HEK293 (cell line): ENCODE measurements at regions not wholly inside any gene's neighbourhood (a gene's known extent, or its start where the extent isn't known, plus 50 kb on each side); places are given as distances from the start of the nearest gene placed in this dataset.

ENCODE experiments used
- CTCF ChIA-PET: fragments of 350-600 bp; formaldehyde crosslinking; extraction: SDS; loops from one replicate; lab custom pipeline; 2021; ENCODE audit warnings: antibody characterized with exemption; lab: Yijun Ruan, JAX
- POLR2A ChIA-PET: fragments of 300-600 bp; formaldehyde crosslinking; extraction: SDS; loops from one replicate; lab custom pipeline; 2020; ENCODE audit warnings: antibody characterized with exemption, inconsistent platforms; lab: Yijun Ruan, JAX
- H3K27ac ChIP-seq: fragments of 200-500 bp; sonication (Bioruptor generic); 2 replicates; pipeline ENCODE4 v1.5.1; 2014; ENCODE audit warnings: low read depth, low read length, control low read depth, inconsistent platforms; ENCODE audit errors: extremely low read depth
- H3K36me3 ChIP-seq, 2 experiments: fragments of 200-500 bp in 1 of 2; sonication (Bioruptor generic) in 1 of 2; 1 replicate in 1 of 2; 2 replicates in 1 of 2; pipeline ENCODE4 v1.5.1; 2014 to 2017; ENCODE audit warnings: inconsistent platforms in 2 of 2, low read length in 2 of 2; ENCODE audit not compliant: control insufficient read depth in 2 of 2, insufficient read depth in 1 of 2
- H3K4me1 ChIP-seq: fragments of 200-500 bp; sonication (Bioruptor generic); 2 replicates; pipeline ENCODE4 v1.5.1; 2014; ENCODE audit warnings: mild to moderate bottlenecking, low read length, inconsistent platforms; ENCODE audit not compliant: control insufficient read depth, insufficient read depth
- H3K4me3 ChIP-seq: 2 replicates; pipeline ENCODE4 v1.5.1; 2011; ENCODE audit warnings: low read depth, mild to moderate bottlenecking, control low read depth, low read length, moderate library complexity
- H3K9me3 ChIP-seq: fragments of 200-500 bp; sonication (Bioruptor generic); 2 replicates; pipeline ENCODE4 v1.5.1; 2014; ENCODE audit warnings: low read depth, low read length, inconsistent platforms; ENCODE audit not compliant: control insufficient read depth, insufficient read depth
- HOXD13 ChIP-seq: sonication (generic); formaldehyde crosslinking; IDR thresholded peaks from 2 replicates; pipeline ENCODE4 v1.8.0; 2022; ENCODE audit warnings: missing genetic modification reagents, borderline replicate concordance
- INSM2 ChIP-seq: fragments of 450-650 bp; formaldehyde crosslinking; IDR thresholded peaks from 2 replicates; pipeline ENCODE4 v1.5.1; 2016; ENCODE audit warnings: missing biosample characterization, missing genetic modification characterization
- KLF7 ChIP-seq: fragments of 450-650 bp; formaldehyde crosslinking; IDR thresholded peaks from 2 replicates; pipeline ENCODE4 v1.5.1; 2016; ENCODE audit warnings: missing biosample characterization, missing genetic modification characterization, borderline replicate concordance
- PRDM2 ChIP-seq: fragments of 450-650 bp; formaldehyde crosslinking; IDR thresholded peaks from 2 replicates; pipeline ENCODE4 v1.5.1; 2016; ENCODE audit warnings: missing biosample characterization, missing genetic modification characterization, borderline replicate concordance
- ZBTB49 ChIP-seq: fragments of 450-650 bp; formaldehyde crosslinking; IDR thresholded peaks from 2 replicates; pipeline ENCODE4 v1.5.1; 2016; ENCODE audit warnings: missing biosample characterization, missing genetic modification characterization, low read depth
- ZFP37 ChIP-seq: fragments of 450-650 bp; formaldehyde crosslinking; IDR thresholded peaks from 2 replicates; pipeline ENCODE4 v1.5.1; 2016; ENCODE audit warnings: missing biosample characterization, missing genetic modification characterization
- ZFP69B ChIP-seq: fragments of 450-650 bp; formaldehyde crosslinking; IDR thresholded peaks from 2 replicates; pipeline ENCODE4 v1.5.1; 2016; ENCODE audit warnings: missing biosample characterization, missing genetic modification characterization
- ZNF114 ChIP-seq: fragments of 450-650 bp; formaldehyde crosslinking; IDR thresholded peaks from 2 replicates; pipeline ENCODE4 v1.5.0; 2017; ENCODE audit warnings: missing biosample characterization, missing genetic modification characterization
- ZNF221 ChIP-seq: fragments of 450-650 bp; formaldehyde crosslinking; IDR thresholded peaks from 2 replicates; pipeline ENCODE4 v1.5.1; 2017; ENCODE audit warnings: missing biosample characterization, missing genetic modification characterization, borderline replicate concordance
- ZNF23 ChIP-seq: fragments of 450-650 bp; formaldehyde crosslinking; IDR thresholded peaks from 2 replicates; pipeline ENCODE4 v1.5.1; 2016; ENCODE audit warnings: missing biosample characterization, missing genetic modification characterization, borderline replicate concordance
- ZNF292 ChIP-seq: fragments of 450-650 bp; formaldehyde crosslinking; IDR thresholded peaks from 2 replicates; pipeline ENCODE4 v1.5.1; 2016; ENCODE audit warnings: low read depth, missing biosample characterization, missing genetic modification characterization, borderline replicate concordance
- ZNF335 ChIP-seq: fragments of 450-650 bp; formaldehyde crosslinking; conservative IDR thresholded peaks from 2 replicates; pipeline ENCODE4 v1.5.1; 2016; ENCODE audit warnings: missing biosample characterization, missing genetic modification characterization
- ZNF391 ChIP-seq: fragments of 450-650 bp; formaldehyde crosslinking; IDR thresholded peaks from 2 replicates; pipeline ENCODE4 v1.5.1; 2016; ENCODE audit warnings: low read depth, missing biosample characterization, missing genetic modification characterization, borderline replicate concordance
- ZNF549 ChIP-seq: fragments of 450-650 bp; IDR thresholded peaks from 2 replicates; pipeline ENCODE4 v1.5.1; 2018; ENCODE audit warnings: missing biosample characterization, missing genetic modification characterization, mild to moderate bottlenecking, inconsistent platforms, moderate library complexity
- ZNF560 ChIP-seq: fragments of 450-650 bp; formaldehyde crosslinking; IDR thresholded peaks from 2 replicates; pipeline ENCODE4 v1.5.1; 2017; ENCODE audit warnings: missing biosample characterization, missing genetic modification characterization, borderline replicate concordance
- ZNF561 ChIP-seq: fragments of 450-650 bp; IDR thresholded peaks from 2 replicates; pipeline ENCODE4 v1.5.1; 2018; ENCODE audit warnings: missing biosample characterization, missing genetic modification characterization, borderline replicate concordance
- ZNF600 ChIP-seq: fragments of 450-650 bp; formaldehyde crosslinking; IDR thresholded peaks from 2 replicates; pipeline ENCODE4 v1.5.1; 2016; ENCODE audit warnings: missing biosample characterization, missing genetic modification characterization
- ZNF624 ChIP-seq: fragments of 450-650 bp; formaldehyde crosslinking; IDR thresholded peaks from 2 replicates; pipeline ENCODE4 v1.5.1; 2017; ENCODE audit warnings: missing biosample characterization, missing genetic modification characterization
- ZNF776 ChIP-seq: fragments of 450-650 bp; formaldehyde crosslinking; IDR thresholded peaks from 2 replicates; pipeline ENCODE4 v1.5.0; 2017; ENCODE audit warnings: missing biosample characterization, missing genetic modification characterization, borderline replicate concordance
- ZNF792 ChIP-seq: fragments of 450-650 bp; formaldehyde crosslinking; IDR thresholded peaks from 2 replicates; pipeline ENCODE4 v1.5.1; 2016; ENCODE audit warnings: missing biosample characterization, missing genetic modification characterization
- ZSCAN16 ChIP-seq: fragments of 450-650 bp; formaldehyde crosslinking; IDR thresholded peaks from 2 replicates; pipeline ENCODE4 v1.5.1; 2016; ENCODE audit warnings: missing biosample characterization, missing genetic modification characterization
- TF ChIP-seq, protein P1 (sequence below): IDR thresholded peaks from 2 replicates; pipeline ENCODE4 v1.6.1; 2011; ENCODE audit warnings: mild to moderate bottlenecking, low read depth, low read length, borderline replicate concordance
- TF ChIP-seq, protein P2 (sequence below): fragments of 450-650 bp; formaldehyde crosslinking; optimal IDR thresholded peaks from 2 replicates; pipeline ENCODE3; 2016; ENCODE audit warnings: missing biosample characterization, mild to moderate bottlenecking, missing genetic modification characterization

DNA sequence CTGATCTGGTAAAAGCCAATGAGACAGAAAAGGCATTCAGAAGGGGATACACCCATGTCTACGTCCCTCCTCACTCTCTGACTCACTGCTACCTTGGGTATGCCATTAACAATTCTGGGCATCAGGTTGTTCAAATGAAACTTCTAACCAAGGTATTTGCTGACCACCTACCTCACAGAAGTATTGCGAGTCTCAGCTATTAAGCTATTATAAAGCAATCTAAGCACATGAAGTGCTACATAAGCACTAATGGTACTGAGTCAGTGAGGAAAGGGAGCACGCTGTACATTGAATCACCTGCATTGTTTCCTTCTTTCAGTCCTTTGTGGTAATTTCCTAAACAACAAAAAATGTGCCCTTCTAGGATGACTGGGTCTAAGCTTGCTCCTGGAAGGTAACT is 62.8 kb upstream of the CCDC91 start:
- ChIA-PET POLR2A (no interaction called here), CTCF (no interaction called here)
- H3K36me3 ChIP-seq = no peaks in the 10 kb centered on the region
- H3K9me3 ChIP-seq = no peaks in the 10 kb centered on the region
- no peak overlapping the region for H3K27ac ChIP-seq
- TF ChIP-seq, protein P1, sequence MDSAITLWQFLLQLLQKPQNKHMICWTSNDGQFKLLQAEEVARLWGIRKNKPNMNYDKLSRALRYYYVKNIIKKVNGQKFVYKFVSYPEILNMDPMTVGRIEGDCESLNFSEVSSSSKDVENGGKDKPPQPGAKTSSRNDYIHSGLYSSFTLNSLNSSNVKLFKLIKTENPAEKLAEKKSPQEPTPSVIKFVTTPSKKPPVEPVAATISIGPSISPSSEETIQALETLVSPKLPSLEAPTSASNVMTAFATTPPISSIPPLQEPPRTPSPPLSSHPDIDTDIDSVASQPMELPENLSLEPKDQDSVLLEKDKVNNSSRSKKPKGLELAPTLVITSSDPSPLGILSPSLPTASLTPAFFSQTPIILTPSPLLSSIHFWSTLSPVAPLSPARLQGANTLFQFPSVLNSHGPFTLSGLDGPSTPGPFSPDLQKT = no peak
- TF ChIP-seq ZNF600 (tag by site-specific recombination) = no peak
- TF ChIP-seq ZNF221 (tag by site-specific recombination) = no peak
- TF ChIP-seq ZBTB49 (tag by site-specific recombination) = no peak
- TF ChIP-seq ZNF391 (tag by site-specific recombination) = no peak
- TF ChIP-seq ZSCAN16 (tag by site-specific recombination) = no peak
- no peak for TF ChIP-seq ZNF23 (tag by site-specific recombination)
- TF ChIP-seq ZFP37 (tag by site-specific recombination) = no peak
- TF ChIP-seq ZNF335 = no peak
- TF ChIP-seq, protein P2, sequence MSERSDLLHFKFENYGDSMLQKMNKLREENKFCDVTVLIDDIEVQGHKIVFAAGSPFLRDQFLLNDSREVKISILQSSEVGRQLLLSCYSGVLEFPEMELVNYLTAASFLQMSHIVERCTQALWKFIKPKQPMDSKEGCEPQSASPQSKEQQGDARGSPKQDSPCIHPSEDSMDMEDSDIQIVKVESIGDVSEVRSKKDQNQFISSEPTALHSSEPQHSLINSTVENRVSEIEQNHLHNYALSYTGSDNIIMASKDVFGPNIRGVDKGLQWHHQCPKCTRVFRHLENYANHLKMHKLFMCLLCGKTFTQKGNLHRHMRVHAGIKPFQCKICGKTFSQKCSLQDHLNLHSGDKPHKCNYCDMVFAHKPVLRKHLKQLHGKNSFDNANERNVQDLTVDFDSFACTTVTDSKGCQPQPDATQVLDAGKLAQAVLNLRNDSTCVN = no peak
- no peak for TF ChIP-seq ZNF292 (tag by site-specific recombination)
- no peak for TF ChIP-seq ZNF561
- no peak for TF ChIP-seq ZNF114
- TF ChIP-seq HOXD13 (CRISPR knock-in tag) = no peak
- TF ChIP-seq ZFP69B (tag by site-specific recombination) = no peak
- no peak overlapping the region for H3K4me3 ChIP-seq
- H3K4me1 ChIP-seq = no peaks in the 10 kb centered on the region

- H3K36me3 ChIP-seq = no peaks in the 10 kb centered on the region
- H3K9me3 ChIP-seq = no peaks in the 10 kb centered on the region
- H3K4me3 ChIP-seq = no peak overlapping the region
- H3K4me1 ChIP-seq = no peaks in the 10 kb centered on the region
- no peak overlapping the region for H3K27ac ChIP-seq
- POLR2A ChIA-PET = no interaction called here
- CTCF ChIA-PET = interaction anchor here (0.5 kb wide), 1 partner anchor 160 kb away, joined by 4 read pairs; no protein-coding TSS in a partner anchor
- no peak for TF ChIP-seq ZNF776 (tag by site-specific recombination)
- TF ChIP-seq PRDM2 (tag by site-specific recombination) = no peak
- TF ChIP-seq ZNF624 (tag by site-specific recombination) = no peak
- TF ChIP-seq ZNF560 (tag by site-specific recombination) = no peak
- TF ChIP-seq INSM2 (tag by site-specific recombination) = no peak
- TF ChIP-seq ZNF792 (tag by site-specific recombination) = no peak
- no peak for TF ChIP-seq ZNF549 (tag by site-specific recombination)
- TF ChIP-seq KLF7 (tag by site-specific recombination) = no peak
Observed at GRCh38 chr12:28129031-28129430, 61.2 kb upstream of the CCDC91 start.
